ENCODE measurements at regions not wholly inside any gene's neighbourhood (a gene's known extent, or its start where the extent isn't known, plus 50 kb on each side); places are given as distances from the start of the nearest gene placed in this dataset.
"Not testable (repeated sequence)": the region's sequence is repeated elsewhere in the genome, so short reads cannot be mapped to it uniquely, and the experiment has no call there.

DNA sequence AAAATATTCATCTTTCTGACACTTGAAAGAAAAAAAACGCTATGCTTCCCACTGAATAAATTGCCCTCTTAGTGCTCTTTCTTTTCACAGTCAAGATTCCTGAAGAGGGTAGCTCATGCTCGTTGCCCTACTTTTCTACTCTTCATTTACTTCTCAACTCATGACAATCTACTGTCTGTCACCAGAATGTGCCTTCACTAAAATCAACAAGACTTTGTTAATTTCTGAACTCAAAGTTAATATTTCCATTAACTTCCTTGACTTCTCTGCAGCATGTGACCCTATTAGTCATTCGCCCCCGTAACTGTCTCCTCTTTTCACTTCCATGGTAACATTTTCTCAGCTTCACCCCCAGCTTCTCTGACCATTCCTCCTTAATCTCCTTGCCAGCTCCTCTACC, 98.9 kb upstream of the MAPRE2 start:
- DNase-seq: no peak

- DNase-seq: no peak
Measured at GRCh38 chr18:34942975-34943374, 98.2 kb upstream of the MAPRE2 start.

- DNase-seq: no peak
Measured at GRCh38 chr18:34943587-34943986, 97.6 kb upstream of the MAPRE2 start.

GRCh38 chr18:34947711-34948125, 93.5 kb upstream of the MAPRE2 start:
- no peak for DNase-seq

DNA sequence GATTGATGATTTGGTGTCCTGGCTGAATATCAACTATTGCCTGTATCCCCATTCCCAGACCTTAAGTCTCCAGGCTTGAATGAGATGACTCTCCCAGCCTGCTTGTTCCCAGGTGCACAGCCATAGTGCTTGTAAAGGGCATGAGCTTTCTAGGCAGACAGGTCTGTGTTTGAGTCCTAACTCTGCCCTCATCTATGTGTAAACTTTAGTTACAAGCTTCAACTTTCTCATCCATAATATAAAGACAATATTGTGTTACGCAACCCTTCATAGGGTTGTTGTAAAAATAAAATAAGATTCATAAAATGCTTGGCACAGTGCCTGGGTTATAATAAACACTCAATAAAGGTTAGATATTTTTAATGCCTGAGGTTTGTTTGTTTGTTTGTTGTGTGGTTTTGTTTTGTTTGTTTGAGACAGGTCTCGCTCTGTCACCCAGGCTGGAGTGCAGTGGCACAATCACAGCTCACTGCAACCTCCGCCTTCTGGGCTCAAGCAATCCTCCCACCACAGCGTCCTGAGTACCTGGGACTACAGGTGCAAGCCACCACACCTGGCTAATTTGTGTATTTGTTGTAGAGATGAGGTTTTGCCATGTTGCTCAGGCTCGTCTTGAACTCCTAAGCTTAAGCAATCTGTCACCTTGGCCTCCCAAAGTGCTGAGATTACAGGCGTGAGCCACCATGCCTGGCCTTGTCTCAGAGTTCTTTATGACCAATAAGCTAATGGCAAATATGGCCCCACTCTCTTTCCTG, 89.4 kb upstream of the MAPRE2 start:
- no peak for DNase-seq

DNA sequence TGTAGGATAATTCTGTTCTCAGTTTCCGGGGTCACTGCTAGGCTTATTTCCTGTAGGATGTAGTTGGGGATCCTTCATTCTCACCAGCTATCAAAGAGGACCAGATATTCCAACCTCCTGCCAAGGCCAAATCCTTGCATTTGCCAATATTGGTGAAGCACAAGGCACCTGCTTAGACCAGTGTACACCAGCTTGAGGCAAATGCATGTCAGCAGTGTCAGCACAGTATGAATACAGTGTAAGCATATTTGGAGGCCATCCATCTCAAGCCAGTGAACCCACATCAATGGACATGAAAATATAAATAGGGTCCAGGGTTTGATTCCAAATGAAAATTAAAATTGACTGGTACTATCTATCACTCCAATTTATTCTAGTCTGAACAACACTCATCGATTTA, 88.0 kb upstream of the MAPRE2 start:
- no peak for DNase-seq

- not testable (repeated sequence) for DNase-seq
Measured at GRCh38 chr18:34955494-34955893, 85.7 kb upstream of the MAPRE2 start.

GRCh38 chr18:34956663-34957062, 84.5 kb upstream of the MAPRE2 start:
- peak; percentile 53 for DNase-seq

GRCh38 chr18:34957119-34957863, 83.9 kb upstream of the MAPRE2 start:
- peak; percentile 4 for DNase-seq

DNA sequence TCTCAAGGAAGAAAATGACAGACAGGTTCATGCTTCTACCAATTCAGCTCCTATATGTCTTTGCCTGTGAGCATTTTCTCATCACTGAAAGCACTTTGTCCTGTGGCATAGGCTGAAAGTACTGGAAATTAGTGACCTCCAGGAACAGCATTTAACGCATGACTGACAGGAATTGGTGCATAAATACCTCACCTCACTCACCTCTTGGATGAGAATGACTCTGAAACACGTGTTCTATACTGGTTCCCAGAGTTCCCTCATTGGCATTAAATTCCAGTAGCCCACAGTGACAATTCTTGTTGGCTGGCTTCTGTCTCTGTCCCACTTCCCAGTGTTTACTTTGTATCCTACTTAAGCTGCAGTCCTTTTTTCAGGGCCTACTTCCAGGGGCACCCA, 83.4 kb upstream of the MAPRE2 start:
- no peak for DNase-seq

- no peak for DNase-seq
Measured at GRCh38 chr18:34959211-34959829, 81.9 kb upstream of the MAPRE2 start.

GRCh38 chr18:34959989-34960388, 81.2 kb upstream of the MAPRE2 start:
- DNase-seq: no peak

- DNase-seq: peak; percentile 3
Measured at GRCh38 chr18:34965108-34965507, 76.1 kb upstream of the MAPRE2 start.

- DNase-seq: no peak
Measured at GRCh38 chr18:34965566-34965965, 75.6 kb upstream of the MAPRE2 start.

- DNase-seq: no peak
Measured at GRCh38 chr18:34970106-34970505, 71.1 kb upstream of the MAPRE2 start.

DNA sequence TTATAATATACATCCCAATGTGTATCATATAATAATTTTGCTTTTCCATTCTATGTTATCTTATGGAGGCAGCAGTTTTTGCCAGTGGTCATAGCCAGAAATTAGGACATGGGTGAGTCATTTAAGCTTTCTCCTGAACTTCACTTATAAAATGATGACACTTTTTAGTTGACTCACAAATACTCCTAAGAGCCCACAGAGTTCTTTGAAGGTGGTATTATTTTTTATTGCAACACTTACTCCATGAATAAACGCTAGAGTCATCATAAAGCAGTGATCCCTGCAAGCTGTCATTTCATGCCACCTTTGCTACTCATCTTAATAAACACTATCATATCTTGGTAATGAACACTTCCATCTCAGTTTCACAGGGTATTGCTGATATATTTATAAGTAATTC, 69.9 kb upstream of the MAPRE2 start:
- DNase-seq: no peak

GRCh38 chr18:34972765-34973414, 68.3 kb upstream of the MAPRE2 start:
- DNase-seq: no peak

DNA sequence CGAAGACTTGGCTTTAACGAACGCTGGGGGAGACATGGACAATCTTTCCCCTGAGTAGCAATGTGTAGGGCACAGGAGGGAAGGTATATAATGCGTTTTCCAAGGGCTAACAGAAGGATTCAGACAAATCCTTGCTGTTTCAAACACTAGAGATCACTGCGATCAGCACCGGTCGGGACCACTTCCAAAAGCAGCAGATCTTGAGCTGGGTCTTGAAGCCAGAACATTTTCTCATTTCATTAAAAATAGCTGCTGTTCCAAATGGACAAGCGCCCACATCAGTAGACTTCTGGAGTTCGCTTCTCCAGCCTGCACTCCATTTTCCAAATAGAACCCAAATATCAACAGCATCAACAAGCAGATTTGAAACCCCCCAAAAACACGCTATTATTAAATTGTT, 65.1 kb upstream of the MAPRE2 start:
- no peak for DNase-seq

DNA sequence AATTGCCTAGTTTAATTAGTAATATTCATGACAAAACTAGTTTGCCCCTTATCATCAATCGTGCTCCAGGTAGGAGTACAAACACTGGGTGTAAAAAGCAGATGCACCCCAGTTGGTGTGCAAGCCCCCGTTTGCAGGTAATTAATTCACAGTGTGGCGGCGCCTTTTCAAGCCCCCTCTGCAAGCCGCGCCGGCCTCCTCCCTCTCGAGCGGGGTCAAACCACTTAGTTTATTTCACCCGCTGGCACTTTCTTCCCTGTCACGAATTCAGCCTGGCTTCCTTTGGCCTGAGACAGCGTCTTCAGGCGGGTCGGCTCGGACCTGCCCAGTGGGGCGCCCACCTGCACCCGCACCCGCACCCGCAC, 64.7 kb upstream of the MAPRE2 start:
- DNase-seq: no peak

- DNase-seq: peak; percentile 44
Measured at GRCh38 chr18:34976899-34977837, 64.0 kb upstream of the MAPRE2 start.

- DNase-seq: peak; percentile 31
Measured at GRCh38 chr18:34977838-34978532, 63.2 kb upstream of the MAPRE2 start.

DNA sequence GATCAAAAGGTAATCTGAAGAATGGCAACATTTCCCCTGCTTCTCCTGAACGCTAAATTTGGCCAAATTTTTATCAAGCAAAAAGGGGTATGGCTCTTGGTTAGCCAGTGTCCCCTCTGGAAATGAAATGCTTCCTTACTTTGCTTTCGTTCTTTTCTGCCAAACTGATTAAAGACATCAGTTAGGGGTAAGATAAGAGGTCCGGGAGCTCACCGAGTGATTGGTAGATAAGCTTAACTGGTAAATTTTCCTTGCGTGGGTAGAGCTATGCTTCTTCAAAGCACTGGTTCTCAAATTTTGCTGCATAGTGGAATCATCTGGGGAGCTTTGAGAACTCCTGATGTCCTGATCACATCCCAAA, 62.7 kb upstream of the MAPRE2 start:
- no peak for DNase-seq

Measured in dermis blood vessel endothelial cell (primary cell).